NCI-H524 (cell line): ENCODE measurements at regions not wholly inside any gene's neighbourhood (a gene's known extent, or its start where the extent isn't known, plus 50 kb on each side); places are given as distances from the start of the nearest gene placed in this dataset.

Experiments used
- DNase-seq, 2 experiments: peaks; one replicate each; lab custom pipeline; 2025; lab: John Stamatoyannopoulos, UW

GRCh38 chr11:95353706-95354105, 122.7 kb upstream of the SESN3 start:
- DNase-seq = no peak

GRCh38 chr11:95352733-95353346, 121.8 kb upstream of the SESN3 start:
- DNase-seq = no peak

GRCh38 chr11:95349345-95349942, 118.4 kb upstream of the SESN3 start:
- DNase-seq = no peak

- no peak for DNase-seq
These were observed 115.3 kb upstream of the SESN3 start for GRCh38 chr11:95346265-95346664.

- DNase-seq = no peak
These were observed 114.6 kb upstream of the SESN3 start for GRCh38 chr11:95345651-95346050.

GRCh38 chr11:95344932-95345642, 114.1 kb upstream of the SESN3 start:
- DNase-seq = no peak

GRCh38 chr11:95341221-95341620, 110.2 kb upstream of the SESN3 start:
- DNase-seq = peak; percentile 70 to 90

GRCh38 chr11:95339086-95339901, 108.3 kb upstream of the SESN3 start:
- no peak for DNase-seq

GRCh38 chr11:95338430-95338991, 107.5 kb upstream of the SESN3 start:
- DNase-seq = peak; percentile 17 to 80

GRCh38 chr11:95337972-95338429, 107.0 kb upstream of the SESN3 start:
- DNase-seq = no peak

GRCh38 chr11:95337175-95337957, 106.4 kb upstream of the SESN3 start:
- DNase-seq = peak; percentile 97 to 99

- DNase-seq = peak in 1 of 2 experiments; percentile 15
These were observed 105.0 kb upstream of the SESN3 start for GRCh38 chr11:95335989-95336388.

GRCh38 chr11:95331161-95331560, 100.2 kb upstream of the SESN3 start:
- no peak for DNase-seq

GRCh38 chr11:95330302-95330701, 99.3 kb upstream of the SESN3 start:
- peak; percentile 29 to 71 for DNase-seq

- no peak for DNase-seq
These were observed 96.4 kb upstream of the SESN3 start for GRCh38 chr11:95327273-95327948.

- peak in 1 of 2 experiments; percentile 16 for DNase-seq
These were observed 94.8 kb upstream of the SESN3 start for GRCh38 chr11:95325777-95326258.

- no peak for DNase-seq
These were observed 93.8 kb upstream of the SESN3 start for GRCh38 chr11:95324826-95325225.

GRCh38 chr11:95322539-95322938, 91.5 kb upstream of the SESN3 start:
- no peak for DNase-seq

GRCh38 chr11:95318498-95318897, 87.5 kb upstream of the SESN3 start:
- no peak for DNase-seq

GRCh38 chr11:95308512-95309035, 77.6 kb upstream of the SESN3 start:
- DNase-seq = no peak
